ENCODE measurements at regions not wholly inside any gene's neighbourhood (a gene's known extent, or its start where the extent isn't known, plus 50 kb on each side); places are given as distances from the start of the nearest gene placed in this dataset.
"Not testable (repeated sequence)": the region's sequence is repeated elsewhere in the genome, so short reads cannot be mapped to it uniquely, and the experiment has no call there.

DNA sequence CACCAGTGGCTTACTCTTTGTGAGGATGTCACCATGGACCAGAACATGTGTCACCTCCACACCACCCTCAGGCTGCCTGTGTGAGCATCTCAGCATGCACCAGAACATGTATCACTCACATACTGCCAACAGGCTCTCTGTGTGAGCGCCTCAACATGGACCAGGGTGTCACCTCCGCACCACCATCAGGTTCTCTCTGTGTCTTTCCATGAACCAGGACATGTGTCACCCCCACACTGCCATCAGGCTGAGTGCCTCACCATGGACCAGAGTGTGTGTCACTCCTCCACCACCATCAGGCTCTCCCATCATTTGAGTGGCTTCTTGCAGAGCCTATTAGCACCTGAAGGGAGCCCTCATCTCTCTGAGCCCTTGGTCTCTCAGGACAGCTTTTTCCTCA lies 125.2 kb downstream of the ZNF648 start:
- peak; percentile 76 for ATAC-seq
- peaks cover 1% of the 10 kb centered on the region for H3K27me3 Mint-ChIP-seq
- no peak overlapping the region for H3K27ac Mint-ChIP-seq
- intact Hi-C loops (cut with micrococcal nuclease), result loop anchor here (5.0 kb wide), 1 partner anchor 459 kb away; no protein-coding TSS in a partner anchor
- ChIA-PET CTCF (interaction anchor here (0.6 to 1.8 kb wide), 12 partner anchors 9 to 748 kb away, joined by 3 to 12 read pairs (median 4); no protein-coding TSS in a partner anchor), POLR2A (interaction anchor here (0.5 kb wide), 1 partner anchor 97 kb away, joined by 3 read pairs; no protein-coding TSS in a partner anchor)
- no peaks in the 10 kb centered on the region for H3K36me3 Mint-ChIP-seq (ENCODE audit: low read depth)
- TF ChIP-seq, protein P1, sequence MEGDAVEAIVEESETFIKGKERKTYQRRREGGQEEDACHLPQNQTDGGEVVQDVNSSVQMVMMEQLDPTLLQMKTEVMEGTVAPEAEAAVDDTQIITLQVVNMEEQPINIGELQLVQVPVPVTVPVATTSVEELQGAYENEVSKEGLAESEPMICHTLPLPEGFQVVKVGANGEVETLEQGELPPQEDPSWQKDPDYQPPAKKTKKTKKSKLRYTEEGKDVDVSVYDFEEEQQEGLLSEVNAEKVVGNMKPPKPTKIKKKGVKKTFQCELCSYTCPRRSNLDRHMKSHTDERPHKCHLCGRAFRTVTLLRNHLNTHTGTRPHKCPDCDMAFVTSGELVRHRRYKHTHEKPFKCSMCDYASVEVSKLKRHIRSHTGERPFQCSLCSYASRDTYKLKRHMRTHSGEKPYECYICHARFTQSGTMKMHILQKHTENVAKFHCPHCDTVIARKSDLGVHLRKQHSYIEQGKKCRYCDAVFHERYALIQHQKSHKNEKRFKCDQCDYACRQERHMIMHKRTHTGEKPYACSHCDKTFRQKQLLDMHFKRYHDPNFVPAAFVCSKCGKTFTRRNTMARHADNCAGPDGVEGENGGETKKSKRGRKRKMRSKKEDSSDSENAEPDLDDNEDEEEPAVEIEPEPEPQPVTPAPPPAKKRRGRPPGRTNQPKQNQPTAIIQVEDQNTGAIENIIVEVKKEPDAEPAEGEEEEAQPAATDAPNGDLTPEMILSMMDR (IDR thresholded peaks at IDR 0.05), result no peak
- H3K4me3 Mint-ChIP-seq, result no peak overlapping the region
- peaks cover 5% of the 10 kb centered on the region for H3K4me1 Mint-ChIP-seq (ENCODE audit: low read depth)
- peak; percentile 48 for DNase-seq
- no peaks in the 10 kb centered on the region for H3K9me3 Mint-ChIP-seq

DNA sequence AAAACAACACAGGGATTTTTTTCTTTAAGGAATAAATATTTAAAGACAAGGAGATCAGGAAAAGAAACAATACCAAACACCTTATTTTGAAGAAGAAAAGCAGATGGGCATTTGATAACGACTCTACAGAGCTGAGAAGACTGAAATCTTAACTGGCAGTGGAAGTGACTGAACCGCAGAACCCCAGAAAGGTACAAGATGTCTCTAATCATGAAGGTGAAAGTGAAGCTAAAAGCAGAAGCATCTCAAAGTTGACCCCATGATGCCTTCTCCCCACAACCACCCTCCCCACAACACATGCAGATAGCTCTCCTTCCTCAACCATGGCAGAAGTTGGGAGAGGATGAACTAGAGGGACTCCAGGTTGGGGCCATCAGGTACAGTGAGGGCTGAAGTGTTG lies 129.6 kb downstream of the ZNF648 start:
- Mint-ChIP-seq H3K9me3 (no peaks in the 10 kb centered on the region), H3K36me3 (ENCODE audit: low read depth) (no peaks in the 10 kb centered on the region), H3K27me3 (peaks cover 13% of the 10 kb centered on the region), H3K4me1 (ENCODE audit: low read depth) (no peaks in the 10 kb centered on the region), H3K27ac (no peak overlapping the region), H3K4me3 (no peak overlapping the region)
- TF ChIP-seq, protein P1 (IDR thresholded peaks at IDR 0.05), result no peak
- ATAC-seq (no peak), DNase-seq (no peak)
- ChIA-PET CTCF (interaction anchor here (0.5 kb wide), 1 partner anchor 64 kb away, joined by 3 read pairs; no protein-coding TSS in a partner anchor), POLR2A (no interaction called here)
- intact Hi-C loops (cut with micrococcal nuclease), result no loop called here

DNA sequence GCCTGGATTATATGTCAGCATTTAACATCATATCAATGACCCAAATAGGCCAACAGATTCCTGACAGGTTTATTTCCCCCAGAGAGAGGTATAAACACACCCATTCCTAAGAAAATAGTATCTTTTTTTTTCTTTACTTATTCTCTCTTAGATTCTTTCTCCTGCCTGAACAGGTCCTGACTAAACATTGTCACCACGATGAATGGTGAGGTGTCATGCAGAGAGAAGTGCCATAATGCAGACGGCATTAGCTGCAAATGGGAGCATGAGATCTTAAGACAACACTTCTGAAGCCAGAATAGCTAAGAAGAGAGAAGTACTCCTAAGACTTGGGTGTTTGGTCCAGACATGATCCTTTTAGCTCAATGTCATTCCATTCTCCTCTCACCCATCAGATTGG lies 131.3 kb downstream of the ZNF648 start:
- Mint-ChIP-seq H3K27me3 (peaks cover 13% of the 10 kb centered on the region), H3K9me3 (no peaks in the 10 kb centered on the region), H3K36me3 (ENCODE audit: low read depth) (no peaks in the 10 kb centered on the region), H3K4me1 (ENCODE audit: low read depth) (no peaks in the 10 kb centered on the region), H3K27ac (no peak overlapping the region), H3K4me3 (no peak overlapping the region)
- intact Hi-C loops (cut with micrococcal nuclease), result no loop called here
- ATAC-seq (no peak), DNase-seq (no peak)
- CTCF ChIA-PET, result no interaction called here
- TF ChIP-seq, protein P1 (IDR thresholded peaks at IDR 0.05), result no peak
- POLR2A ChIA-PET, result no interaction called here

DNA sequence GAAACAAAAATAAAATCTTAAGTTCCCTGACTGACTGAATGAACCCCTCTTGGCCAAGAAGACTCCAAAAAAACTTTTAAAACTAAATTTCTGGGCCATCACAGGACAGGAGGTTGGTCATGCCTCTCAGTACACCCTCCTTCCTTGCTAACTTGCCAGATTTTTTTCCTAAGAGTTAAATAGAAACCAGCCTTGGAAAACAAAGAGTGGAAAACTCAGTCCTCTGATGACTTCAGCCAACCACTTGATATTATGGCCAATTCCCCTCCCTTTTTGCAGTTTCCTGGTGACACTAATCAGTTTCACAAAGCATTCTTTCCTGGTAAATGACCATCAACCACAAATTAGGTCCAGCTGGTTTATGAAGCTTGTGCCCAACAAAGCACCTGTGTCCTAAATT lies 134.8 kb downstream of the ZNF648 start:
- POLR2A ChIA-PET, result no interaction called here
- H3K36me3 Mint-ChIP-seq (ENCODE audit: low read depth), result no peaks in the 10 kb centered on the region
- no peaks in the 10 kb centered on the region for H3K4me1 Mint-ChIP-seq (ENCODE audit: low read depth)
- DNase-seq (no peak), ATAC-seq (no peak)
- H3K27ac Mint-ChIP-seq, result no peak overlapping the region
- intact Hi-C loops (cut with micrococcal nuclease), result no loop called here
- peaks cover 2% of the 10 kb centered on the region for H3K9me3 Mint-ChIP-seq
- CTCF ChIA-PET, result interaction anchor here (1.8 kb wide), 1 partner anchor 10 kb away, joined by 7 read pairs; no protein-coding TSS in a partner anchor
- peaks cover 12% of the 10 kb centered on the region for H3K27me3 Mint-ChIP-seq
- no peak overlapping the region for H3K4me3 Mint-ChIP-seq
- TF ChIP-seq, protein P1 (IDR thresholded peaks at IDR 0.05), result no peak

DNA sequence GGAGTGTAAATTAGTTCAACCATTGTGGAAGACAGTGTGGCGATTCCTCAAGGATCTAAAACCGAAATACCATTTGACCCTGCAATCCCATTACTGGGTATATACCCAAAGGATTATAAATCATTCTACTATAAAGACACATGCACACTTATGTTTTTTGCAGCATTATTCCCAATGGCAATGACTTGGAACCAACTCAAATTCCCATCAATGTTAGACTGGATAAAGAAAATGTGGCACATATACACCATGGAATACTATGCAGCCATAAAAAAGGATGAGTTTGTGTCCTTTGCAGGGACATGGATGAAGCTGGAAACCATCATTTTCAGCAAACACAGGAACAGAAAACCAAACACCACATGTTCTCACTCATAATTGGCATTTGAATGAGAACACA lies 137.5 kb downstream of the ZNF648 start:
- H3K36me3 Mint-ChIP-seq (ENCODE audit: low read depth); H3K4me1 Mint-ChIP-seq (ENCODE audit: low read depth); intact Hi-C loops (cut with micrococcal nuclease); H3K4me3 Mint-ChIP-seq; CTCF ChIA-PET; DNase-seq; H3K9me3 Mint-ChIP-seq; POLR2A ChIA-PET; ATAC-seq; H3K27ac Mint-ChIP-seq: not testable (repeated sequence)
- H3K27me3 Mint-ChIP-seq, result peaks cover 13% of the 10 kb centered on the region
